Uterus (tissue), 3 donors: ENCODE measurements at regions not wholly inside any gene's neighbourhood (a gene's known extent, or its start where the extent isn't known, plus 50 kb on each side); places are given as distances from the start of the nearest gene placed in this dataset.

Experiments used
- DNase-seq, 2 donors: peaks; one replicate each; pipeline ENCODE4 v3.0.0-alpha.2; 2019 to 2020
- H3K27ac ChIP-seq, 2 donors: fragments of 200-600 bp; sonication (generic); 1 replicate in 1 of 2; 2 replicates in 1 of 2; pipeline ENCODE4 v1.5.1; 2016 to 2018
- H3K27me3 ChIP-seq, 2 donors: fragments of 200-600 bp; sonication (generic); one replicate each; pipeline ENCODE4 v1.5.1; 2018 to 2019; ENCODE audit warnings: control low read depth in 1 of 2
- H3K36me3 ChIP-seq, 2 donors: fragments of 200-600 bp; sonication (generic); one replicate each; pipeline ENCODE4 v1.5.1; 2019; ENCODE audit warnings: control low read depth in 1 of 2
- H3K4me1 ChIP-seq, 2 donors: fragments of 200-600 bp; sonication (generic); one replicate each; pipeline ENCODE4 v1.5.1; 2018 to 2019; ENCODE audit warnings: control low read depth in 1 of 2
- H3K4me3 ChIP-seq, 2 donors: fragments of 200-600 bp; sonication (generic); 1 replicate in 1 of 2; 2 replicates in 1 of 2; pipeline ENCODE4 v1.5.1; 2018 to 2019; ENCODE audit warnings: mild to moderate bottlenecking in 1 of 2
- H3K9me3 ChIP-seq, 2 donors: fragments of 200-600 bp; sonication (generic); one replicate each; pipeline ENCODE4 v1.5.1; 2019; ENCODE audit warnings: control low read depth in 1 of 2
- POLR2A ChIP-seq, 2 donors: fragments of 450-650 bp; IDR thresholded peaks; one replicate each; pipeline ENCODE4 v1.6.1; 2016; ENCODE audit warnings: antibody characterized with exemption in 2 of 2, mild to moderate bottlenecking in 1 of 2, moderate library complexity in 1 of 2
- intact Hi-C: fragments of 100-400 bp; cut with DNase I; formaldehyde crosslinking; loops from one replicate; pipeline ENCODE4 v1.15.1; 2023; ENCODE audit warnings: low total_unique reads
- TF ChIP-seq, protein P1 (sequence below), 4 experiments: fragments of 200-600 bp in 2 of 4; fragments of 450-650 bp in 2 of 4; sonication (generic) in 2 of 4; IDR thresholded peaks; one replicate each; pipeline ENCODE4 v1.5.1; 2016 to 2019; ENCODE audit warnings: antibody characterized with exemption in 4 of 4, mild to moderate bottlenecking in 2 of 4, moderate library complexity in 1 of 4
- donor health status: DM: yes; HTN: yes; CAD: no.

DNA sequence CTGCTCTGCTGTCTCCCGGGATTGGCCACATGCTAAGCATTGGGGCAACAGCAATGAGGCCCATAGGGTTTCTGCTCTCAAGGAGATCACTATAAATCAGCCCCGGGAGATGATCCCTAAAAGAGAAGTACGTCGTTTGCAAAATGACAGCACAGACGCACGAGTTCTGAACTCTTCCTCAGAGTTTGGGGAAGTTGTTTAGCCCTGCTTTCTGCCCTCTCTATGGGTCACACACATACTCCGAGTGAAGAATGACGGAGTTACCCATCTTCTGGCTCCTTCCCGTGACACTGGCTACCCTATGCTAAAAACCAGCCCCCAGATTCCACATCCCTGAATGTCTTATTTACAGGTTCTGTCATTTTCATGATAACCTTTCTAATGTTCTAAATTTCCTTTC lies 258.0 kb upstream of the PLEKHG7 start:
- peak overlapping the region; percentile 58 to 77 for H3K27ac ChIP-seq
- H3K9me3 ChIP-seq, result no peaks in the 10 kb centered on the region
- intact Hi-C loops, result no loop called here

DNA sequence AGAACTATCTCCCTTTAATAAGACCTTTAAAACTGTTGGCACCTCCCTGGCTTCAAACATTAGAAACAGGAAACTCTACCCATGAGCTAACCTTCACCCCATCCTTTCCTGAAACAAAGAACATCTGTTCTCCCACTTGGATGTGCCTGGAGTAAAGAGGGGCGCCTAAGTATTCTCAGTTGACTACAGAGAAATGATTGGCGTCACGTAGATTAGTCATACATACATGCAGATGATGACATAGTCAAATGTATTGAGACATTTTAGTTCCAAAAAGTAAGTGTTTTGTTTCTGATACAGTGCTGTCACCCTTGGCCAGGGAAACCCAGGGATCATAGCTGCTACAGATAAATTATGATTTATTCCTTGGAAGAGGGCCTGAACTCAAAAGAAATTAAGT lies 260.0 kb upstream of the PLEKHG7 start:
- peak overlapping the region; percentile 11 to 37 for H3K27ac ChIP-seq
- TF ChIP-seq POLR2A (IDR thresholded peaks at IDR 0.05), result no peak
- TF ChIP-seq, protein P1, sequence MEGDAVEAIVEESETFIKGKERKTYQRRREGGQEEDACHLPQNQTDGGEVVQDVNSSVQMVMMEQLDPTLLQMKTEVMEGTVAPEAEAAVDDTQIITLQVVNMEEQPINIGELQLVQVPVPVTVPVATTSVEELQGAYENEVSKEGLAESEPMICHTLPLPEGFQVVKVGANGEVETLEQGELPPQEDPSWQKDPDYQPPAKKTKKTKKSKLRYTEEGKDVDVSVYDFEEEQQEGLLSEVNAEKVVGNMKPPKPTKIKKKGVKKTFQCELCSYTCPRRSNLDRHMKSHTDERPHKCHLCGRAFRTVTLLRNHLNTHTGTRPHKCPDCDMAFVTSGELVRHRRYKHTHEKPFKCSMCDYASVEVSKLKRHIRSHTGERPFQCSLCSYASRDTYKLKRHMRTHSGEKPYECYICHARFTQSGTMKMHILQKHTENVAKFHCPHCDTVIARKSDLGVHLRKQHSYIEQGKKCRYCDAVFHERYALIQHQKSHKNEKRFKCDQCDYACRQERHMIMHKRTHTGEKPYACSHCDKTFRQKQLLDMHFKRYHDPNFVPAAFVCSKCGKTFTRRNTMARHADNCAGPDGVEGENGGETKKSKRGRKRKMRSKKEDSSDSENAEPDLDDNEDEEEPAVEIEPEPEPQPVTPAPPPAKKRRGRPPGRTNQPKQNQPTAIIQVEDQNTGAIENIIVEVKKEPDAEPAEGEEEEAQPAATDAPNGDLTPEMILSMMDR (IDR thresholded peaks at IDR 0.05), result no peak
- no peaks in the 10 kb centered on the region for H3K9me3 ChIP-seq
- H3K27me3 ChIP-seq, result no peaks in the 10 kb centered on the region
- no peak for DNase-seq
- H3K4me1 ChIP-seq, result peaks cover 0 to 4% of the 10 kb centered on the region in 2 donors
- intact Hi-C loops, result no loop called here
- H3K36me3 ChIP-seq, result no peaks in the 10 kb centered on the region
- H3K4me3 ChIP-seq, result no peak overlapping the region

More for the DNA sequence above, 258.0 kb upstream of the PLEKHG7 start:
- Histone ChIP-seq H3K4me1 (peaks cover 0 to 4% of the 10 kb centered on the region in 2 donors), H3K27me3 (no peaks in the 10 kb centered on the region), H3K4me3 (no peak overlapping the region), H3K36me3 (no peaks in the 10 kb centered on the region)
- no peak for TF ChIP-seq POLR2A (IDR thresholded peaks at IDR 0.05)
- TF ChIP-seq, protein P1 (IDR thresholded peaks at IDR 0.05), result no peak
- DNase-seq, result peak in 1 of 2 donors; percentile 28

DNA sequence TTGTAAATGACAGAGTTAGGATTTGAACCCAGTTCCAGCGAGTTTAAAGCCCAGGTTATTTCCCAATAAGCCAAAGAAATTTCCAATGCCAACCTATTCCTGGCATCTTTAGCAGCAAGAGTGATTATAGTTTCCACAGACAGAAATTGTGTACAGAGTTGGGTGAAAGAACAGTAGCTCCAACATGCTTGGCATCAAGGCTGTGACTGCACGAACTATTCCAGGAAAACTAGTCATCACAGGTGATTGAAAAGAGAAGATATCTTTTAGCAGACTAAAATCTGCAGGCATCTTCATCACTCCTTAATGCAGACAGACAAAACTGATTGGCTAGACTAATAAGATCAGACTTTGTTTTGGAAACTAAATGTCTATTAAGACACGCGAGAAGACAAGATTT lies 262.7 kb upstream of the PLEKHG7 start:
- intact Hi-C loops, result no loop called here
- TF ChIP-seq, protein P1 (IDR thresholded peaks at IDR 0.05), result no peak
- TF ChIP-seq POLR2A (IDR thresholded peaks at IDR 0.05), result no peak

DNA sequence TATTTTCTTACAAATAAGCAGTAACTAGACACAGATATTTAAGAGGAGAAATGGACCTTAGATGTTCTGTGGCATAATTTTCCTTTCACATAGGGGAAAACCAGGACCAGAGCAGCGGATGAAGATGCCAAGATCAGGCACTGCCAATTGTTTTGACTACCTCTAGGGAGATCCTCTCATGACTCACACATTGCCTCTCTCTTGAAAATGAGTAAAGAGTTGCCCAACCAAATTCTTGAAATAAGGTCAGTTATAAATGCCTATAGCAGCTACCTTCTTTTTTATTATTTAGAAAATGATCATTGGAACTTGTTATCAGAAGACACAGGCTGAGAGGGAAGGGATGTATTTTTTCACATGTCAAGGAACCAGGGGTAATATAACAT lies 263.4 kb upstream of the PLEKHG7 start:
- DNase-seq, result peak; percentile 49 to 77
- intact Hi-C loops, result no loop called here
- Histone ChIP-seq H3K4me1 (no peaks in the 10 kb centered on the region), H3K27me3 (no peaks in the 10 kb centered on the region), H3K27ac (peak overlapping the region; percentile 54 to 55), H3K36me3 (no peaks in the 10 kb centered on the region), H3K9me3 (no peaks in the 10 kb centered on the region), H3K4me3 (no peak overlapping the region)
- no peak for TF ChIP-seq POLR2A (IDR thresholded peaks at IDR 0.05)
- TF ChIP-seq, protein P1 (IDR thresholded peaks at IDR 0.05), result no peak

More for the DNA sequence above, 262.7 kb upstream of the PLEKHG7 start:
- no peaks in the 10 kb centered on the region for H3K9me3 ChIP-seq
- H3K27ac ChIP-seq, result peak overlapping the region; percentile 12 to 54
- H3K4me1 ChIP-seq, result peaks cover 0 to 4% of the 10 kb centered on the region in 2 donors
- no peak for DNase-seq
- H3K4me3 ChIP-seq, result no peak overlapping the region
- H3K36me3 ChIP-seq, result no peaks in the 10 kb centered on the region
- no peaks in the 10 kb centered on the region for H3K27me3 ChIP-seq

- TF ChIP-seq, protein P1 (IDR thresholded peaks at IDR 0.05), result no peak
- no peak for TF ChIP-seq POLR2A (IDR thresholded peaks at IDR 0.05)
- H3K27ac ChIP-seq, result peak overlapping the region; percentile 54 to 55
- H3K4me1 ChIP-seq, result no peaks in the 10 kb centered on the region
- no peak overlapping the region for H3K4me3 ChIP-seq
- DNase-seq, result peak in 1 of 2 donors; percentile 29
- no peaks in the 10 kb centered on the region for H3K36me3 ChIP-seq
- H3K27me3 ChIP-seq, result no peaks in the 10 kb centered on the region
- intact Hi-C loops, result no loop called here
- no peaks in the 10 kb centered on the region for H3K9me3 ChIP-seq
Observed at GRCh38 chr12:92438641-92439419, 264.0 kb upstream of the PLEKHG7 start.
